SK-N-SH (cell line): ENCODE measurements at regions not wholly inside any gene's neighbourhood (a gene's known extent, or its start where the extent isn't known, plus 50 kb on each side); places are given as distances from the start of the nearest gene placed in this dataset.

Experiments used
- CTCF ChIP-seq: fragments of 200-600 bp; sonication (generic); IDR thresholded peaks from 2 replicates; pipeline ENCODE4 v1.6.1; 2017; ENCODE audit warnings: antibody characterized with exemption, mild to moderate bottlenecking, moderate library complexity
- EP300 ChIP-seq, 2 experiments: IDR thresholded peaks; 2 replicates each; pipeline versions ENCODE4 v1.4.0 to v1.6.1; 2012; ENCODE audit warnings: borderline replicate concordance in 1 of 2, low read depth in 1 of 2, low read length in 1 of 2
- FOSL2 ChIP-seq: IDR thresholded peaks from 2 replicates; pipeline ENCODE4 v1.4.0; 2012; ENCODE audit warnings: low read depth, mild to moderate bottlenecking, moderate library complexity, borderline replicate concordance
- FOXJ3 ChIP-seq: sonication (generic); formaldehyde crosslinking; IDR thresholded peaks from 2 replicates; pipeline ENCODE4 v1.5.1; 2020; ENCODE audit warnings: mild to moderate bottlenecking, missing genetic modification reagents
- POLR2AphosphoS5 ChIP-seq: IDR thresholded peaks from 2 replicates; pipeline ENCODE4 v1.6.1; 2012; ENCODE audit warnings: low read depth, low read length
- RCOR1 ChIP-seq: fragments of 150-350 bp; IDR thresholded peaks from 2 replicates; pipeline ENCODE4 v1.6.1; 2017; ENCODE audit warnings: antibody characterized with exemption, low read length
- SIN3A ChIP-seq: IDR thresholded peaks from 2 replicates; pipeline ENCODE4 v1.6.1; 2012; ENCODE audit warnings: low read depth, mild to moderate bottlenecking, low read length, moderate library complexity, borderline replicate concordance
- TAF1 ChIP-seq: IDR thresholded peaks from 2 replicates; pipeline ENCODE4 v1.6.1; 2012; ENCODE audit warnings: low read depth, mild to moderate bottlenecking, low read length, moderate library complexity, borderline replicate concordance
- USF1 ChIP-seq: IDR thresholded peaks from 2 replicates; pipeline ENCODE4 v1.4.0; 2012; ENCODE audit warnings: low read depth, borderline replicate concordance
- TF ChIP-seq, protein P1 (sequence below): fragments of 150-350 bp; IDR thresholded peaks from 2 replicates; pipeline ENCODE4 v1.6.1; 2016; ENCODE audit warnings: mild to moderate bottlenecking, low read depth, low read length

- no peak for TF ChIP-seq CTCF
- no peak for TF ChIP-seq RCOR1
- no peak for TF ChIP-seq USF1
- TF ChIP-seq POLR2AphosphoS5: no peak
- no peak for TF ChIP-seq TAF1
- no peak for TF ChIP-seq FOSL2
- TF ChIP-seq EP300 (IDR thresholded peaks at IDR 0.05; ENCODE audit: borderline replicate concordance in 1 of 2, low read depth in 1 of 2, low read length in 1 of 2): no peak
- TF ChIP-seq FOXJ3: no peak
- TF ChIP-seq, protein P1, sequence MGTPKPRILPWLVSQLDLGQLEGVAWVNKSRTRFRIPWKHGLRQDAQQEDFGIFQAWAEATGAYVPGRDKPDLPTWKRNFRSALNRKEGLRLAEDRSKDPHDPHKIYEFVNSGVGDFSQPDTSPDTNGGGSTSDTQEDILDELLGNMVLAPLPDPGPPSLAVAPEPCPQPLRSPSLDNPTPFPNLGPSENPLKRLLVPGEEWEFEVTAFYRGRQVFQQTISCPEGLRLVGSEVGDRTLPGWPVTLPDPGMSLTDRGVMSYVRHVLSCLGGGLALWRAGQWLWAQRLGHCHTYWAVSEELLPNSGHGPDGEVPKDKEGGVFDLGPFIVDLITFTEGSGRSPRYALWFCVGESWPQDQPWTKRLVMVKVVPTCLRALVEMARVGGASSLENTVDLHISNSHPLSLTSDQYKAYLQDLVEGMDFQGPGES: no peak
- TF ChIP-seq SIN3A: no peak
These were observed 415.5 kb downstream of the CBLN2 start for GRCh38 chr18:72128649-72129048.
